PC-3 (cell line): ENCODE measurements at regions not wholly inside any gene's neighbourhood (a gene's known extent, or its start where the extent isn't known, plus 50 kb on each side); places are given as distances from the start of the nearest gene placed in this dataset.

Experiments used
- ATAC-seq: fragments of 200-7000 bp; cut with Tn5 transposase; 2 replicates; pipeline ENCODE4 v1.9.1; 2020; ENCODE audit warnings: mild to moderate bottlenecking, moderate library complexity
- BruUV-seq: library from RNA; stranded (reverse); fragments of 400-500 nt; replicated peaks from 2 replicates; lab custom pipeline; 2021; lab: Mats Ljungman, UMichigan
- CTCF ChIA-PET: fragments of 300-600 bp; sonication (Branson Sonifier 250); formaldehyde crosslinking; loops from one replicate; lab custom pipeline; 2022; ENCODE audit warnings: antibody characterized with exemption; lab: Charles Lee
- POLR2A ChIA-PET: fragments of 300-600 bp; sonication (Branson Sonifier 250); formaldehyde crosslinking; loops from one replicate; lab custom pipeline; 2022; ENCODE audit warnings: antibody characterized with exemption; ENCODE audit not compliant: unreplicated experiment; lab: Charles Lee
- DNase-seq: peaks from one replicate; pipeline ENCODE4 v3.0.0-alpha.2; 2015
- H2AFZ ChIP-seq: fragments of 300-600 bp; sonication (generic); 2 replicates; pipeline ENCODE4 v1.6.0; 2016; ENCODE audit warnings: antibody characterized with exemption, low read length
- H3F3A ChIP-seq: fragments of 300-600 bp; sonication (generic); one replicate; pipeline ENCODE4 v1.6.0; 2017; ENCODE audit warnings: antibody characterized with exemption, low read length, control low read depth, mild to moderate bottlenecking; ENCODE audit not compliant: unreplicated experiment
- H3K27ac ChIP-seq: fragments of 300-600 bp; sonication (generic); 2 replicates; pipeline ENCODE4 v1.5.1; 2016; ENCODE audit warnings: mild to moderate bottlenecking, low read length
- H3K27me3 ChIP-seq: fragments of 300-600 bp; sonication (generic); 2 replicates; pipeline ENCODE4 v1.6.1; 2016; ENCODE audit warnings: low read length, mixed read lengths
- H3K36me3 ChIP-seq: fragments of 300-600 bp; sonication (generic); 2 replicates; pipeline ENCODE4 v1.6.1; 2016; ENCODE audit warnings: low read depth, mixed run types, low read length, mixed read lengths
- H3K4me1 ChIP-seq: fragments of 300-600 bp; sonication (generic); 2 replicates; pipeline ENCODE4 v1.5.1; 2016; ENCODE audit warnings: low read length; ENCODE audit not compliant: insufficient read depth
- H3K4me2 ChIP-seq: fragments of 300-600 bp; sonication (generic); 2 replicates; pipeline ENCODE4 v1.6.0; 2016; ENCODE audit warnings: low read length
- H3K4me3 ChIP-seq: fragments of 300-600 bp; sonication (generic); 2 replicates; pipeline ENCODE4 v1.5.1; 2016; ENCODE audit warnings: mild to moderate bottlenecking, low read length, mixed read lengths
- H3K79me2 ChIP-seq: fragments of 300-600 bp; sonication (generic); 2 replicates; pipeline ENCODE4 v1.6.1; 2017; ENCODE audit warnings: low read length, mixed read lengths
- H3K9ac ChIP-seq: fragments of 300-600 bp; sonication (generic); 2 replicates; pipeline ENCODE4 v1.6.0; 2016; ENCODE audit warnings: mild to moderate bottlenecking, low read length
- H3K9me2 ChIP-seq: fragments of 300-600 bp; sonication (generic); replicated peaks from 2 replicates; pipeline ENCODE4 v1.6.1; 2016; ENCODE audit warnings: mixed run types, low read length, mixed read lengths
- H3K9me3 ChIP-seq: fragments of 300-600 bp; sonication (generic); 2 replicates; pipeline ENCODE4 v1.6.1; 2016; ENCODE audit warnings: low read length, mixed read lengths
- H4K20me1 ChIP-seq: fragments of 300-600 bp; sonication (generic); 2 replicates; pipeline ENCODE4 v1.6.1; 2016; ENCODE audit warnings: low read length, mixed read lengths
- CTCF ChIP-seq: fragments of 300-600 bp; sonication (generic); conservative IDR thresholded peaks from 2 replicates; pipeline ENCODE4 v1.5.1; 2017; ENCODE audit warnings: antibody characterized with exemption, low read depth, mild to moderate bottlenecking, low read length
- EZH2 ChIP-seq: fragments of 300-600 bp; sonication (generic); IDR thresholded peaks from one replicate; pipeline ENCODE4 v1.6.1; 2017; ENCODE audit warnings: antibody characterized with exemption, mild to moderate bottlenecking, low read length; ENCODE audit not compliant: unreplicated experiment
- EZH2phosphoT487 ChIP-seq: fragments of 300-600 bp; sonication (generic); IDR thresholded peaks from 2 replicates; pipeline ENCODE4 v1.6.1; 2018; ENCODE audit warnings: mild to moderate bottlenecking, antibody characterized with exemption, low read length, borderline replicate concordance
- intact Hi-C: fragments of 100-400 bp; cut with micrococcal nuclease; formaldehyde crosslinking; loops from 2 replicates; pipeline ENCODE4 v1.9.0; 2023

DNA sequence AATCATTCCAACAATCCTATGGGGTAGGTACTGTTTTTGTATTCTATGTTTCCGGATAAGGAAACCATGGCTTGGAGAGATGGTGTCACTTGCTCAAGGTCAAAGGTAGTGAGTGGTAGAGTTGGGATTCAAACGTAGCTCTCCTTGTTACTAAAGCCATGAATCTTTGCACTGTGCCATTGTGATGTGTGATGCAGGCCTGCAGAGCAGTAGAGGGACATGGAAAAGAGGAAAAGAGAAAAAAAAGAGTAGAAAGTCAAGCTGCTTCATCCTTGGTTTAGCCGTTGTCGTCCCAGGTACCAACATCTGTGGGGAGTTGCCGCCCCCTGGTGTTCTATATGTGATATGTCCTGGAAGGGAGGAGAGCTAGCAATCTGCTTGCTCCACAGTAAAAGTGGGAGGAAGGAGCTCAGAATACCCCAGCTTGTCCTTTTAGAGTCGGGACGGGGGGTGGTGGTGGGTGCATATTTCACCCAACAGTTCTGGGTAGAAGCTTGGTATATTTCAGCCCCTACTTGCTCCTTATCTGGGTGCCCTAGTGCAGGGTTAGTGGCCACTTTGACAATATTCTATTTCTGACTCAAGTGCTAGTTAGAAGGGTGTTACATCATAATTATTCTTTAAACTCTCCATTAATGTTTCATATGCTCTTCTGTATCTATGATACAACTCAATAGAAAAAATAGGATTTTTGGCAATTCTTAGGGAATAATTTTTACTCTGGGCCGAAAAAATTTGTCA is 98.4 kb downstream of the EBNA1BP2 start:
- peak; percentile 96 for ATAC-seq
- Histone ChIP-seq H2AFZ (peak overlapping the region; percentile 13; the same call in 1 of the 2 replicates), H3K79me2 (no peaks in the 10 kb centered on the region), H3K27me3 (no peaks in the 10 kb centered on the region), H3K36me3 (no peaks in the 10 kb centered on the region), H4K20me1 (no peaks in the 10 kb centered on the region), H3K9me2 (no peaks in the 10 kb centered on the region), H3K4me3 (no peak overlapping the region), H3K9ac (no peak overlapping the region), H3K27ac (no peak overlapping the region), H3K4me1 (no peaks in the 10 kb centered on the region), H3K4me2 (no peak overlapping the region), H3F3A (no peaks in the 10 kb centered on the region), H3K9me3 (no peaks in the 10 kb centered on the region)
- BruUV-seq: no TSS peak
- CTCF ChIA-PET: interaction anchor here (0.5 to 2.9 kb wide), 28 partner anchors 12 to 496 kb away, joined by 3 to 78 read pairs (median 4); partner anchors contain the start of genes C1orf50, P3H1 and ZNF691
- intact Hi-C loops: loop anchor here (1.0 to 10.0 kb wide), 5 partner anchors 91 to 295 kb away; partner anchors contain the start of gene SLC2A1
- peak; percentile 81 for DNase-seq
- TF ChIP-seq CTCF (peak; percentile 86), EZH2 (no peak)
- POLR2A ChIA-PET: interaction anchor here (0.7 to 1.0 kb wide), 3 partner anchors 136 to 307 kb away, joined by 4 to 6 read pairs (median 4); partner anchors contain the start of genes C1orf50 and P3H1

DNA sequence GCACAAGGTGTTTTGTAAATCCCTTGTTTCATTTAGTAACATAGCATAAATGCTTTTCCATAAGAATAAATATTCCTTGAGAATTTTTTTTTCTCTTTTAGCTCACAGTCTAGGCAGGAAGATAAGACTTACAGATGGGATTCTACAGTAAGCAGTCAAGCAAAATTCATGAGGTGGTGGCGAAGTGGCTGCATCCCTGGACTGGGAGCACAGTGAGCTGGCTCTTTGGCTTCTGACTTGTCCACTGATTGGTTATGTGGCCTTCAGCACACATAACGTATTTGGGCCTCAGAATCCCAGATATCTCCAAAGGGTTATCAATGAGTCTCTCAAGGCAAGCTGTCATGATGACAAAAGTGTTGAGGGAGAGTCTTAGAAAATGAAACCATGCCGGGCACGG is 99.8 kb downstream of the EBNA1BP2 start:
- no peak for ATAC-seq
- no peak overlapping the region for H3K4me2 ChIP-seq
- no peak overlapping the region for H3K27ac ChIP-seq
- H3K4me3 ChIP-seq: no peak overlapping the region
- no TSS peak for BruUV-seq
- ChIA-PET POLR2A (no interaction called here), CTCF (no interaction called here)
- no peaks in the 10 kb centered on the region for H3K27me3 ChIP-seq
- no peaks in the 10 kb centered on the region for H3K4me1 ChIP-seq
- DNase-seq: no peak
- H3K9me2 ChIP-seq: no peaks in the 10 kb centered on the region
- H3K79me2 ChIP-seq: no peaks in the 10 kb centered on the region
- no peaks in the 10 kb centered on the region for H3K36me3 ChIP-seq
- H4K20me1 ChIP-seq: no peaks in the 10 kb centered on the region
- no peak for TF ChIP-seq CTCF
- TF ChIP-seq EZH2phosphoT487: no peak
- TF ChIP-seq EZH2: no peak
- intact Hi-C loops: loop anchor here (2.0 to 10.0 kb wide), 2 partner anchors 92 to 114 kb away; partner anchors contain the start of gene SLC2A1
- no peak overlapping the region for H3K9ac ChIP-seq
- H3F3A ChIP-seq: no peaks in the 10 kb centered on the region
- H2AFZ ChIP-seq: no peak overlapping the region
- H3K9me3 ChIP-seq: no peaks in the 10 kb centered on the region

GRCh38 chr1:43071241-43071640 is 100.8 kb downstream of the EBNA1BP2 start:
- Histone ChIP-seq H3K4me3 (no peak overlapping the region), H3K27ac (no peak overlapping the region), H3K27me3 (no peaks in the 10 kb centered on the region), H3K9me2 (no peaks in the 10 kb centered on the region), H4K20me1 (no peaks in the 10 kb centered on the region), H3K9ac (no peak overlapping the region), H3K9me3 (no peaks in the 10 kb centered on the region), H2AFZ (no peak overlapping the region), H3K79me2 (no peaks in the 10 kb centered on the region), H3K36me3 (no peaks in the 10 kb centered on the region), H3K4me1 (no peaks in the 10 kb centered on the region), H3F3A (no peaks in the 10 kb centered on the region), H3K4me2 (no peak overlapping the region)
- intact Hi-C loops: loop anchor here (10.0 kb wide), 1 partner anchor 94 kb away; no protein-coding TSS in a partner anchor
- DNase-seq (no peak), ATAC-seq (no peak)
- no TSS peak for BruUV-seq
- POLR2A ChIA-PET: no interaction called here
- TF ChIP-seq EZH2 (no peak), CTCF (no peak), EZH2phosphoT487 (no peak)
- CTCF ChIA-PET: no interaction called here
